Spleen (tissue), 7 donors: ENCODE measurements at regions not wholly inside any gene's neighbourhood (a gene's known extent, or its start where the extent isn't known, plus 50 kb on each side); places are given as distances from the start of the nearest gene placed in this dataset.

Experiments
- CTCF ChIP-seq, 11 experiments: fragments of 200-600 bp in 7 of 11; fragments of 450-650 bp in 4 of 11; sonication (generic) in 4 of 11; IDR thresholded peaks in 8 of 11; conservative IDR thresholded peaks in 3 of 11; 1 replicate in 7 of 11; 2 replicates in 4 of 11; pipeline versions ENCODE4 v1.4.0 to v1.8.0; 2016 to 2021; ENCODE audit warnings: antibody characterized with exemption in 11 of 11, inconsistent platforms in 4 of 11, mild to moderate bottlenecking in 1 of 11
- POLR2A ChIP-seq, 3 donors: fragments of 450-650 bp; IDR thresholded peaks; one replicate each; pipeline ENCODE4 v1.5.1; 2017; ENCODE audit warnings: antibody characterized with exemption in 3 of 3, mild to moderate bottlenecking in 1 of 3
- POLR2AphosphoS5 ChIP-seq, 3 donors: sonication (generic); formaldehyde crosslinking; IDR thresholded peaks; one replicate each; pipeline ENCODE4 v1.5.1; 2017; ENCODE audit warnings: antibody characterized with exemption in 3 of 3
- donor health status: DM: no; HTN: no; CAD: no; lungs with moderate emphysema.
- donor health status: DM: no; HTN: no; CAD: no.
- donor health status: DM: no; HTN: no; CAD: no.

DNA sequence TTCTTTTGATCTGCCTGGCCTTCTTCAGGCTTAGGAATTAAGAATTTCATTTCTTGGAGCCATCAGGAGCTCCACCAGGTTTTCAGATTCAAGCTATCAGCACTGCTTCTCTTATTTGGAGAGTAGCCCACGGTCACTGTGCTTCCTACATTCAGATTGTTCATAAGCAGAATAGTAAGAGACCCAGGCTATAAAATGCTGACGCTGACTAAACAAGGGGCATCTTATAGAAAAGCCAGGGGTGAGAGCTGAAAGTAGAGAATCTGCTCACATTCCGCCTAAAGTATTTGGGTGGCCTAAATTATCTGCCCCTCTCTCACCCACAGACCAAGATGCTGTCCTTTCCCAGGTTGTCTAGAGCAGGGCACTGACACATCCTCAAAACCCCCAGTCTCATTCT, 120.3 kb upstream of the SULT1C3 start:
- no peak for TF ChIP-seq POLR2A (IDR thresholded peaks at IDR 0.05)
- no peak for TF ChIP-seq CTCF (IDR thresholded peaks at IDR 0.05 in 8 of 11, conservative IDR thresholded peaks at IDR 0.05 in 3 of 11)
- TF ChIP-seq POLR2AphosphoS5 (IDR thresholded peaks at IDR 0.05) = no peak
